Activated CD8-positive, alpha-beta memory T cell treated with anti-CD3 and anti-CD28 coated beads, Interleukin-2, amount 50 U/mL, for 24 hours (primary cell): ENCODE measurements at regions not wholly inside any gene's neighbourhood (a gene's known extent, or its start where the extent isn't known, plus 50 kb on each side); places are given as distances from the start of the nearest gene placed in this dataset.
"Not testable (repeated sequence)": the region's sequence is repeated elsewhere in the genome, so short reads cannot be mapped to it uniquely, and the experiment has no call there.

Source experiments
- DNase-seq: peaks from one replicate; pipeline ENCODE4 v3.0.0-alpha.2; 2020; ENCODE audit errors: extremely low read depth

- DNase-seq: no peak
Measured at GRCh38 chr5:155697236-155697635, 629.7 kb upstream of the SGCD start.

- DNase-seq: no peak
Measured at GRCh38 chr5:155699385-155699784, 627.6 kb upstream of the SGCD start.

GRCh38 chr5:155700333-155700732 is 626.6 kb upstream of the SGCD start:
- DNase-seq: no peak

GRCh38 chr5:155711882-155712281 is 615.1 kb upstream of the SGCD start:
- DNase-seq: no peak

GRCh38 chr5:155714435-155714834 is 612.5 kb upstream of the SGCD start:
- not testable (repeated sequence) for DNase-seq

GRCh38 chr5:155726267-155726666 is 600.7 kb upstream of the SGCD start:
- no peak for DNase-seq

GRCh38 chr5:155727512-155728145 is 599.3 kb upstream of the SGCD start:
- DNase-seq: no peak

GRCh38 chr5:155728146-155728856 is 598.7 kb upstream of the SGCD start:
- no peak for DNase-seq

GRCh38 chr5:155728857-155729683 is 597.9 kb upstream of the SGCD start:
- no peak for DNase-seq

GRCh38 chr5:155729684-155730059 is 597.3 kb upstream of the SGCD start:
- DNase-seq: no peak

- DNase-seq: no peak
Measured at GRCh38 chr5:155732587-155733376, 594.2 kb upstream of the SGCD start.

- DNase-seq: no peak
Measured at GRCh38 chr5:155733935-155734334, 593.0 kb upstream of the SGCD start.

- no peak for DNase-seq
Measured at GRCh38 chr5:155735388-155735787, 591.6 kb upstream of the SGCD start.

- DNase-seq: no peak
Measured at GRCh38 chr5:155738616-155739015, 588.3 kb upstream of the SGCD start.

GRCh38 chr5:155746367-155747038 is 580.5 kb upstream of the SGCD start:
- DNase-seq: no peak

GRCh38 chr5:155750101-155750500 is 576.9 kb upstream of the SGCD start:
- no peak for DNase-seq

- no peak for DNase-seq
Measured at GRCh38 chr5:155750571-155750970, 576.4 kb upstream of the SGCD start.

- DNase-seq: no peak
Measured at GRCh38 chr5:155753943-155754581, 572.9 kb upstream of the SGCD start.

- no peak for DNase-seq
Measured at GRCh38 chr5:155759252-155759651, 567.7 kb upstream of the SGCD start.

GRCh38 chr5:155759984-155760383 is 567.0 kb upstream of the SGCD start:
- no peak for DNase-seq

GRCh38 chr5:155761502-155761901 is 565.5 kb upstream of the SGCD start:
- DNase-seq: no peak
